ENCODE measurements at regions not wholly inside any gene's neighbourhood (a gene's known extent, or its start where the extent isn't known, plus 50 kb on each side); places are given as distances from the start of the nearest gene placed in this dataset.

- no peak for TF ChIP-seq YY1 (IDR thresholded peaks at IDR 0.05; ENCODE audit: low read depth)
- TF ChIP-seq CREB1 (IDR thresholded peaks at IDR 0.05; ENCODE audit: low read depth) = no peak
- no peak for TF ChIP-seq RAD21 (IDR thresholded peaks at IDR 0.05; ENCODE audit: low read depth)
- TF ChIP-seq EGR1 (IDR thresholded peaks at IDR 0.05) = no peak
- no peak for TF ChIP-seq EP300 (IDR thresholded peaks at IDR 0.05; ENCODE audit: borderline replicate concordance)
- no peak for TF ChIP-seq CEBPB (IDR thresholded peaks at IDR 0.05)
Measured at GRCh38 chr5:87151547-87151946, 116.1 kb upstream of the RASA1 start.
